ENCODE measurements at regions not wholly inside any gene's neighbourhood (a gene's known extent, or its start where the extent isn't known, plus 50 kb on each side); places are given as distances from the start of the nearest gene placed in this dataset.

DNA sequence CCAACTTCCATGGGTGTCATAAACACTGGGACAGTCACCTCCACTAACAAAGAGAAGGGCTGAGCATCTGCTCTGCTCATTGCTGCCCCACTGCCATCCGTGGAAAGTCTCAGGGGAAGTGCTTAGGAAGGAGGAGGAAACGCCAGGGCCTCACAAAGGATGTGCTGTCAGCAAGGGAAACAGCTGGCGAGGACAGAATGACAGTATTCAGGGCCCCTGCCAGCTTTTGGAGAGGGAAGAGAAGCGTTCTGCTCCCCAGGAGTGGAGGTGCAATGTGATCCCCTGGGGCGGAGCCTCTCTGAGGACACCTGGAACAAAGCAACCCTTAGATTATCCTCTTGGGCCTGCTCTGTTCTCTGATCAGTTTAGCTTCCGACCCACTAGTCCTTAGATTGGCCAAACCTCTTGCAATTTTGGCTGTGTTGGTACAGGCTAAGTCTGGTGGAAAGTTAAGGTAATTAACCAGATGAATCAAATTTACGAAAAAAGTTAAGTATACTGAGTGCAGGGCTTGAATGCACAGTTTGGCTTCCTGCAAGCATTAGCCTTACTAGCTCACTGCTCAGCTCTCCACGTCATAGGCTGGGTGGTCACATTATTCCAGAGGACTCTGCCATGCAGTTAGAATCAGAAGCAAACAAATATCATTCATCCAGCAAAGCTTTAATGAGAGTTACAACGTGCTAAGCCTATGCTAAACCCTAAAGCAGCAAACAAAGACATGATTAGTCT is 170.2 kb upstream of the NFIA start:
- DNase-seq = no peak
- Histone ChIP-seq H3K27me3 (no peaks in the 10 kb centered on the region), H3K9me3 (no peaks in the 10 kb centered on the region), H3K4me3 (ENCODE audit: low read depth, low read length) (no peak overlapping the region), H3K36me3 (no peaks in the 10 kb centered on the region), H3K4me1 (peaks cover 3% of the 10 kb centered on the region; the same call in 1 of the 2 replicates)
- TF ChIP-seq, protein P1, sequence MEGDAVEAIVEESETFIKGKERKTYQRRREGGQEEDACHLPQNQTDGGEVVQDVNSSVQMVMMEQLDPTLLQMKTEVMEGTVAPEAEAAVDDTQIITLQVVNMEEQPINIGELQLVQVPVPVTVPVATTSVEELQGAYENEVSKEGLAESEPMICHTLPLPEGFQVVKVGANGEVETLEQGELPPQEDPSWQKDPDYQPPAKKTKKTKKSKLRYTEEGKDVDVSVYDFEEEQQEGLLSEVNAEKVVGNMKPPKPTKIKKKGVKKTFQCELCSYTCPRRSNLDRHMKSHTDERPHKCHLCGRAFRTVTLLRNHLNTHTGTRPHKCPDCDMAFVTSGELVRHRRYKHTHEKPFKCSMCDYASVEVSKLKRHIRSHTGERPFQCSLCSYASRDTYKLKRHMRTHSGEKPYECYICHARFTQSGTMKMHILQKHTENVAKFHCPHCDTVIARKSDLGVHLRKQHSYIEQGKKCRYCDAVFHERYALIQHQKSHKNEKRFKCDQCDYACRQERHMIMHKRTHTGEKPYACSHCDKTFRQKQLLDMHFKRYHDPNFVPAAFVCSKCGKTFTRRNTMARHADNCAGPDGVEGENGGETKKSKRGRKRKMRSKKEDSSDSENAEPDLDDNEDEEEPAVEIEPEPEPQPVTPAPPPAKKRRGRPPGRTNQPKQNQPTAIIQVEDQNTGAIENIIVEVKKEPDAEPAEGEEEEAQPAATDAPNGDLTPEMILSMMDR (IDR thresholded peaks at IDR 0.05; ENCODE audit: low read depth, low read length) = no peak

DNA sequence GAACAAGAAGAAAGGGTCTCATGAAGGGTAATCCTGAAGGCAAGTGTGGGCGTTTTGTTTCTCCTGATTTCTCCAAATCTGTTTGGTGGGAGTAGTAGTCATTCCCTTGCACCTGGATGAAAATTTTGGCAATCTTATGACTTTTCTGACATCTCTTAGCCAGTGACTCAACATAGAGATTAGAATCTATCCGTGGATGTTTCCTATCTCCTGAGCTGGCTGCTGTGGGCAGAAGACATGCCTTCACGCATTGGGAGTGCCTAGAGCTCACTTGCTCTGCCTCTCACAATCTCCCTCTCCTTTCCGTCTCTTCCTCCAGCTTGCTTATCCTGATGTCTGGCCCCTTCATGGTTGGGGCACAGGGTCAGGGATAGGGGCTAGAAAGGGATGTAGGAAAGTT is 174.2 kb upstream of the NFIA start:
- no peaks in the 10 kb centered on the region for H3K9me3 ChIP-seq
- peaks cover 9% of the 10 kb centered on the region; the same call in 1 of the 2 replicates for H3K4me1 ChIP-seq
- TF ChIP-seq, protein P1 (IDR thresholded peaks at IDR 0.05; ENCODE audit: low read depth, low read length) = no peak

DNA sequence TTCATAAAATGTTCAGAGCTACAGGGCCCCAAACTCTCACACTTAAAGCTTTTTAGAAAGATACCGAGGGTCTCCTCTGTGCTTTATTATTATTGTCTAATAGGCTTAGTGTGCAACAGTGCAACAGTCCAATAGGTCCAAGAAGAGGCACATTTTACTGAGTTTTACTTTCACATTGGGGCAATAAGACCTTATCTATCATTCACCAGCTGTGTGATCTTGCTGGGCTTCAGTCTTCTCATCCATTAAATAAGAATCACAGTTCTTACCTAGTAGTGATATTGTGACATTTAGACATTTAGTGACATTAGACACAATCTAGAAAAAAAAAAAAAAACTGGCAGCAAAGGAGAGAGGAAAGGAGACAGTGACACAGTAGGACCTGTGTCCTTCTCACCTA is 175.8 kb upstream of the NFIA start:
- H3K4me3 ChIP-seq (ENCODE audit: low read depth, low read length) = no peak overlapping the region
- no peaks in the 10 kb centered on the region for H3K9me3 ChIP-seq
- peaks cover 6% of the 10 kb centered on the region; the same call in 1 of the 2 replicates for H3K4me1 ChIP-seq
- no peaks in the 10 kb centered on the region for H3K27me3 ChIP-seq
- DNase-seq = no peak
- no peaks in the 10 kb centered on the region for H3K36me3 ChIP-seq
- TF ChIP-seq, protein P1 (IDR thresholded peaks at IDR 0.05; ENCODE audit: low read depth, low read length) = no peak

More for the DNA sequence above, 174.2 kb upstream of the NFIA start:
- H3K36me3 ChIP-seq = no peaks in the 10 kb centered on the region
- no peak overlapping the region for H3K4me3 ChIP-seq (ENCODE audit: low read depth, low read length)
- H3K27me3 ChIP-seq = no peaks in the 10 kb centered on the region
- DNase-seq = no peak

DNA sequence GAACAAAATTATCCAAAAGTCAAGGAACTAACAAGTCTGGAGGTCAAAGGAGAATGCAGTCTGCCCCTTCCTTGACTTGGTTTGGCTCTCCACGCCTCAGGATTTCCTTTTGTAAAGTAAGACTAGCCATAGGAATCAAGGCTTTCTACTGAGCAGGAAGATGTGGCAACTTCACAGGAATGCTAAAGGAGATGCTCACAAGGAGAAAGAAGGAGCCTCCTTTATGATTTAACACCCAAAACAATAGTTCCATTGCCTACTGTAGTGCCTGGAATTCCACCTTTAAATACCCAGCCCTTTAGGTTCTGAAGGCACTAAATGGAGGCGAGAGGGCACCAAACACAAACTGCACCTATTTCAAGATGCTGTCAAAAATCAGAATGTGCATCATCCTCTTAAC is 176.3 kb upstream of the NFIA start:
- H3K36me3 ChIP-seq = no peaks in the 10 kb centered on the region
- TF ChIP-seq, protein P1 (IDR thresholded peaks at IDR 0.05; ENCODE audit: low read depth, low read length) = no peak
- DNase-seq = no peak
- no peak overlapping the region for H3K4me3 ChIP-seq (ENCODE audit: low read depth, low read length)
- peaks cover 6% of the 10 kb centered on the region; the same call in 1 of the 2 replicates for H3K4me1 ChIP-seq
- H3K27me3 ChIP-seq = no peaks in the 10 kb centered on the region
- H3K9me3 ChIP-seq = no peaks in the 10 kb centered on the region

DNA sequence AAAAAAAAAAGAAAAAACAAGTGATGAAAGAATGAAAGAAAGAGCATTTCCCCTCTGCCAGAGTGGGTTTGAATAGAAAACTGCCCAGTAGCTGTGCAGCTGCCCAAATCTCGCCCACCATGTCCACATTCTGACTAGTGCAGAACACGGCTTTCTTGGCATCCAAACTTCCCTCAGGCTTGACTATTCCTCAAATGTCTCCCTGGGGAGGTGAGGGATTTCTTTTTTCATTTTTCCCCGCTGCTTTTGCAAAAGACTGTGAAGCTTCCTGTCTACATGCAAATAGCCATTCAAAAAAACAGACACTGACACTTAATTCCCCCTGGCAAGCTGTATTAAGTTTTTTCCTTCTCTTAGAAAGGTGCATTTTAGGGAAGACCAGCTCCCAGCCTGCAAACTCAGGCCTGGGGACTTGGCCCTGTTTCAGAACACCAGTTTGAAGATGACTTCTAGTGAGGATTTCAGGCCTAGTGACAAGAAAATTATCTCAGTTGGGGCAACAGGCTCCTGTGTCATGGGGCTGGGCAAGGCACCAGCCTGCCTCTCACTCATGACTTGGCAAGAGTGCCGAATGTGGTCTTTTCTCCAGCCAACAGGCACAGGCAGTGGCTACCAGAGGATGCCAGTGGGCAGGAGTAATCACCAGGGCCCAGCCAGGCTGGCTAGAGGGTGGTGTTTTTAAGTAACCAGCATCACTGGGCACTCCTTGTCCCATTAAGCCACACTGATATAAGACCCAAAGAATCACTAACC is 178.1 kb upstream of the NFIA start:
- H3K4me3 ChIP-seq (ENCODE audit: low read depth, low read length) = no peak overlapping the region
- DNase-seq = peak; percentile 9
- H3K27me3 ChIP-seq = no peaks in the 10 kb centered on the region
- TF ChIP-seq, protein P1 (IDR thresholded peaks at IDR 0.05; ENCODE audit: low read depth, low read length) = no peak
- peaks cover 6% of the 10 kb centered on the region; the same call in 1 of the 2 replicates for H3K4me1 ChIP-seq
- no peaks in the 10 kb centered on the region for H3K9me3 ChIP-seq
- no peaks in the 10 kb centered on the region for H3K36me3 ChIP-seq

DNA sequence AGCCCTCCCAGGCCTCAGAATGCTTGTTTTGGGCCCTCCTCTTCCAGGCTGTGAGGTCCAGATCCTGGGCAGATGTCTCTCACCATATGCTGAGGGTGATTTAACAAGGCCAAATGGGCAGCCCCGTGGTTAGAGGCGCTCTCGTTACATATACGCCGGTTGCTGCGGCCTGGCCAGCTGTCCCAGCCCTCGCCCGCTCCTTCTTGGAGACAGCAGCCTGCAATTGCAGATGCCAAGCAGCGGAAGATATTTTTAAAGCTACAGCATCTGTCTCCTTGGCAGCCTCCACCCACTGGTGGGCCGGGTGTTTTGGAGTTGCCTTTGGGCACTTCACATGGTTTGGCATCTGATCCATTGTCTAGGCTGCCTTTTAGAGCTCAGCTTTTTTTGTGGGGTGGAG is 178.8 kb upstream of the NFIA start:
- DNase-seq = peak; percentile 30
- no peaks in the 10 kb centered on the region for H3K27me3 ChIP-seq
- no peak overlapping the region for H3K4me3 ChIP-seq (ENCODE audit: low read depth, low read length)
- peaks cover 6% of the 10 kb centered on the region; the same call in 1 of the 2 replicates for H3K4me1 ChIP-seq
- TF ChIP-seq, protein P1 (IDR thresholded peaks at IDR 0.05; ENCODE audit: low read depth, low read length) = no peak
- H3K9me3 ChIP-seq = no peaks in the 10 kb centered on the region
- no peaks in the 10 kb centered on the region for H3K36me3 ChIP-seq
